Cardiac muscle cell (in vitro differentiated cells and primary cell): ENCODE measurements at regions not wholly inside any gene's neighbourhood (a gene's known extent, or its start where the extent isn't known, plus 50 kb on each side); places are given as distances from the start of the nearest gene placed in this dataset.

Experiments used
- DNase-seq, 2 donors: peaks; one replicate each; pipeline versions ENCODE4 v3.0.0 to v3.0.0-alpha.2; 2010 to 2017; ENCODE audit warnings: low read depth in 1 of 2, low spot score in 1 of 2
- H3K27ac ChIP-seq: fragments of 200-600 bp; sonication (generic); 2 replicates; pipeline ENCODE4 v1.5.1; 2016
- H3K27me3 ChIP-seq: fragments of 200-600 bp; sonication (generic); 2 replicates; pipeline ENCODE4 v1.6.0; 2016; ENCODE audit warnings: control low read depth
- H3K36me3 ChIP-seq: fragments of 200-600 bp; sonication (generic); 2 replicates; pipeline ENCODE4 v1.5.1; 2016; ENCODE audit warnings: control low read depth
- H3K4me1 ChIP-seq: fragments of 200-600 bp; sonication (generic); 2 replicates; pipeline ENCODE4 v1.8.1; 2017; ENCODE audit warnings: low read depth, mild to moderate bottlenecking, mixed run types
- H3K4me3 ChIP-seq: fragments of 200-600 bp; sonication (generic); 2 replicates; pipeline ENCODE4 v1.5.1; 2016; ENCODE audit warnings: mild to moderate bottlenecking
- H3K9me3 ChIP-seq: fragments of 200-600 bp; sonication (generic); 2 replicates; pipeline ENCODE4 v1.5.1; 2017; ENCODE audit warnings: low read depth, mild to moderate bottlenecking, control low read depth
- TF ChIP-seq, protein P1 (sequence below): IDR thresholded peaks from 2 replicates; pipeline ENCODE4 v1.5.1; 2012; ENCODE audit warnings: low read depth, mild to moderate bottlenecking, low read length

DNA sequence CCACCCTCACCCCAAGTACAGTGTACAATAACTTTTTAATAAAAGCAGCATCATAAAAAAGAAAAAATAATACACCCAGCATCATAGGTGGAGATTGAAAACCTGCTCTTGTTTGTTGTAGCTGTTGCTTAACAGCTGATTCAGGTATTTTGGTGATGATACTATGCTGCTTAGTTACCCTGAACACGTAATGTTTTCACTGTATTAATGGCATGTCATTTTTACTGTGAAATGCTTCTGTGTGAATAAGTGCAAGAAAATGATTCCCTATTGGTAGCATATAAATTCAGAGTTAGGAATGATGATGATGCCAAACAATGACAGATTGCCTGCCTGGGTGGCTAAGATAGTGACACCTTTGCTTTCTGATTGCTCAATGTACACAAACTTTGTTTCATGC lies 405.7 kb downstream of the HDGFL1 start:
- no peaks in the 10 kb centered on the region for H3K36me3 ChIP-seq
- no peaks in the 10 kb centered on the region for H3K27me3 ChIP-seq
- H3K4me3 ChIP-seq = no peak overlapping the region
- DNase-seq = no peak
- H3K9me3 ChIP-seq = no peaks in the 10 kb centered on the region
- H3K27ac ChIP-seq = no peak overlapping the region
- TF ChIP-seq, protein P1, sequence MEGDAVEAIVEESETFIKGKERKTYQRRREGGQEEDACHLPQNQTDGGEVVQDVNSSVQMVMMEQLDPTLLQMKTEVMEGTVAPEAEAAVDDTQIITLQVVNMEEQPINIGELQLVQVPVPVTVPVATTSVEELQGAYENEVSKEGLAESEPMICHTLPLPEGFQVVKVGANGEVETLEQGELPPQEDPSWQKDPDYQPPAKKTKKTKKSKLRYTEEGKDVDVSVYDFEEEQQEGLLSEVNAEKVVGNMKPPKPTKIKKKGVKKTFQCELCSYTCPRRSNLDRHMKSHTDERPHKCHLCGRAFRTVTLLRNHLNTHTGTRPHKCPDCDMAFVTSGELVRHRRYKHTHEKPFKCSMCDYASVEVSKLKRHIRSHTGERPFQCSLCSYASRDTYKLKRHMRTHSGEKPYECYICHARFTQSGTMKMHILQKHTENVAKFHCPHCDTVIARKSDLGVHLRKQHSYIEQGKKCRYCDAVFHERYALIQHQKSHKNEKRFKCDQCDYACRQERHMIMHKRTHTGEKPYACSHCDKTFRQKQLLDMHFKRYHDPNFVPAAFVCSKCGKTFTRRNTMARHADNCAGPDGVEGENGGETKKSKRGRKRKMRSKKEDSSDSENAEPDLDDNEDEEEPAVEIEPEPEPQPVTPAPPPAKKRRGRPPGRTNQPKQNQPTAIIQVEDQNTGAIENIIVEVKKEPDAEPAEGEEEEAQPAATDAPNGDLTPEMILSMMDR = no peak
- H3K4me1 ChIP-seq = no peaks in the 10 kb centered on the region

DNA sequence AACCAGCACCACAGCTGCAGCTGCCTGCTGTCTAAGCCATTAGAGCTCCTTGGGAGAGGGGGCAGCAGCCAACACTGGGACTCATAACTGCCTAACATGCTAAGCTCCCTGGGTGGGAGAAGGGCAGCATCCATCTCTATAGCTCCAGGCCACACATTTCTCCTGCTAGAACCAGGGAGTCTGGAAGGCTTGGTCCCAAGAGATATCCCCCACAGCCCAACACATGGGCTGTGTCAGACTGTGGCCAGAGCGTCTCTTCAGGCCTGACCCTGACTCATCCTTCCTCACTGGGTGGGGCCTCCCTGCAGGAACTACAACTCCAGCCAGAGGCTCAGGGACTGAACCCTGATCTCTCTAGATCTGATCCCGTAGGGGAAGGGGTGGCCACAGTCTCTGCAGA lies 411.1 kb downstream of the HDGFL1 start:
- peak in 1 of 2 donors; percentile 25 for DNase-seq
- H3K27me3 ChIP-seq = no peaks in the 10 kb centered on the region
- no peaks in the 10 kb centered on the region for H3K4me1 ChIP-seq
- H3K9me3 ChIP-seq = no peaks in the 10 kb centered on the region
- H3K27ac ChIP-seq = no peak overlapping the region
- H3K4me3 ChIP-seq = no peak overlapping the region
- TF ChIP-seq, protein P1 = no peak
- no peaks in the 10 kb centered on the region for H3K36me3 ChIP-seq

DNA sequence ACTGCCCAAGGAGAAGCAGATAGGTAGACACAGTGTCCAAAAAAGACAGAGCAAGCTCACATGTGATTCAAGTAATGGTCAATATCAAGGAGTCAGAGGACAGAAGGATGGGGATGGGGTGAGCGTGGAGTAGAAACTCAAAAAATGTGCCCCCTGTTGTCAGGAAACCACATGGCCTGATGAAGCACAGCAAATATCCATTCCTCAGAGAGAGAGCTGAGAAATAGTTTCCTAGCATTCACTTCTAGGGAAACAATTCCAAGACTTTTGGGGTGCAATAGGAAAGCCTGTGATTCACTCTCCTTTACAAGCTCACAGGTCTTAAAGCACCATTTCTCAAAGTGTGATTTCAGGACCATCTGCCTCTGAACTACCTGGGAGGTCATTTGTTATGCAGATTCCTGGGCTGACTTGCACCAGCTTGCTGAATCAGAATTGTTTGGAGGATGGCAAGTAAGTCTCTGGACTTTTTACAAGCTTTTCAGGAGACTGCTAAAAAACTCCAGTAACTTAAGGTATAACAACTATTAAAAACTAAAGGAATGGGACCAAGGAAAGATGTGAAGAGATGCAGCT lies 432.8 kb downstream of the HDGFL1 start:
- DNase-seq = no peak
- H3K4me1 ChIP-seq = no peaks in the 10 kb centered on the region
- no peaks in the 10 kb centered on the region for H3K9me3 ChIP-seq
- TF ChIP-seq, protein P1 = no peak
- H3K4me3 ChIP-seq = no peak overlapping the region
- no peaks in the 10 kb centered on the region for H3K36me3 ChIP-seq
- no peak overlapping the region for H3K27ac ChIP-seq
- H3K27me3 ChIP-seq = no peaks in the 10 kb centered on the region

DNA sequence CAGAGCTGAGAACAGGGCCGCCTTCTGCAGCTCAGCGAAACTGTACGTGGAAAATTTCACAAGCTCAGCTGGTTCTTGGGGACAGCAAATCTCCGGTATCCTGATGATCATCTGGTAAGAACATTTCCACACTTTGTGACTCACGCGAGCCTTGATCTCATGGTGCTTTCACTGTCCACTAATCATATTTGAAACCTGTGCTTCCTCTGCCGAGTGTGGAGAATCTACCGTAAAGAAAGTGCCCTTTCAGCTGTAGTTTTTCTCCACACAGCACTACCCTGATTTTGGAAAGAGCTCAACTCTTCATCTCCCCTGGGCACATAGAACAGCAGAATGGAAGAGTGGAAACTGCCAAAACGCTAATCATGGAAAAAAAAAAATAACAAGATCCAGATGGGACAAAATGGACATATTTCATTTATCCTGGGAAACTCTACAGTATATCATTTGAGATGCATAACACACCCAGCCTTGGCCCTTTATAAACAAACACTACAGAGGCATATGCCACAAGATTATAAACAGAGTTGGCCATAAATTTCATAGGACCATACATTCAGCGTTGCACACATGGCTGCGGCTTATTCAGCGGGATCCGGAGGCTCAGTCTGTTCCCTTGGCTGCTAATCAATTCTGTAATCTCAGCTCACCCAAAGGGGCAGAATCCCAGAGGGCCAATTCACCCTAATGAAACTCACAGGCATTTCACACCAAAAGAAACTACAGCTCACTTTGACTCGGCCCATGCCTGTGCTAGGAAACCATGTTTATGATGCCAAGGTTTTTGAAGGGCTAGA lies 434.5 kb downstream of the HDGFL1 start:
- no peaks in the 10 kb centered on the region for H3K36me3 ChIP-seq
- no peak overlapping the region for H3K27ac ChIP-seq
- no peaks in the 10 kb centered on the region for H3K27me3 ChIP-seq
- no peaks in the 10 kb centered on the region for H3K9me3 ChIP-seq
- no peak overlapping the region for H3K4me3 ChIP-seq
- peak in 1 of 2 donors; percentile 76 for DNase-seq
- H3K4me1 ChIP-seq = no peaks in the 10 kb centered on the region
- TF ChIP-seq, protein P1 = no peak

DNA sequence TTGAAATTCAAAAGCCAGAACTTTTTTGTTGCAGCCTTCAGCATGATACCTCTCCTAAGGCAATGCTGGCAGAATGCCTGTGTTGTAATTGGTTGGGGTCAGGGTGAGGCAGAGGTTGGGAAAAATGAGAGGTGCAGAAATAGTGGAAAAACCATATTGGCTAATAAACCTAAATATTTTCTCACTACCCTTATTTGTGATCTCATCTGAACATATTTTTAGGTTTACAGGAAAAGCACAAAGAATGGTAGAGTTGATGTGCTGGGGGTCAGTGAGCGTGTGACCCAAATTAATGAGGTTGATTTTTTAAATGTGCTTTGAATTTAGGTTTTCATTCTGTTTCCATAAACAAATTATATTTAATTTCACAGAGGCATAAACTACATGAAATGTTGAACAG lies 437.3 kb downstream of the HDGFL1 start:
- Histone ChIP-seq H3K27ac (no peak overlapping the region), H3K36me3 (no peaks in the 10 kb centered on the region), H3K4me3 (no peak overlapping the region), H3K4me1 (no peaks in the 10 kb centered on the region), H3K27me3 (no peaks in the 10 kb centered on the region), H3K9me3 (no peaks in the 10 kb centered on the region)
- no peak for DNase-seq
- TF ChIP-seq, protein P1 = no peak
